ENCODE measurements at regions not wholly inside any gene's neighbourhood (a gene's known extent, or its start where the extent isn't known, plus 50 kb on each side); places are given as distances from the start of the nearest gene placed in this dataset.
"Not testable (repeated sequence)": the region's sequence is repeated elsewhere in the genome, so short reads cannot be mapped to it uniquely, and the experiment has no call there.

GRCh38 chr1:119253366-119253765 lies 112.9 kb upstream of the WARS2 start:
- DNase-seq (ENCODE audit: low read depth) = no peak

- no peak for DNase-seq (ENCODE audit: low read depth)
Observed at GRCh38 chr1:119254067-119254720, 113.7 kb upstream of the WARS2 start.

- not testable (repeated sequence) for DNase-seq (ENCODE audit: low read depth)
Observed at GRCh38 chr1:119256089-119256488, 112.5 kb upstream of the HAO2 start.

- DNase-seq (ENCODE audit: low read depth) = no peak
Observed at GRCh38 chr1:119260506-119260905, 108.1 kb upstream of the HAO2 start.

GRCh38 chr1:119266386-119266785 lies 102.2 kb upstream of the HAO2 start:
- DNase-seq (ENCODE audit: low read depth) = no peak

- DNase-seq (ENCODE audit: low read depth) = no peak
Observed at GRCh38 chr1:119266858-119267257, 101.7 kb upstream of the HAO2 start.

- DNase-seq (ENCODE audit: low read depth) = not testable (repeated sequence)
Observed at GRCh38 chr1:119267288-119267687, 101.3 kb upstream of the HAO2 start.

GRCh38 chr1:119268879-119269278 lies 99.7 kb upstream of the HAO2 start:
- no peak for DNase-seq (ENCODE audit: low read depth)

GRCh38 chr1:119275145-119276134 lies 93.1 kb upstream of the HAO2 start:
- DNase-seq (ENCODE audit: low read depth) = no peak

- no peak for DNase-seq (ENCODE audit: low read depth)
Observed at GRCh38 chr1:119276558-119276957, 92.0 kb upstream of the HAO2 start.

- peak; percentile 66 for DNase-seq (ENCODE audit: low read depth)
Observed at GRCh38 chr1:119279456-119280381, 88.9 kb upstream of the HAO2 start.

- DNase-seq (ENCODE audit: low read depth) = no peak
Observed at GRCh38 chr1:119285482-119285881, 83.1 kb upstream of the HAO2 start.

GRCh38 chr1:119286587-119287181 lies 81.9 kb upstream of the HAO2 start:
- no peak for DNase-seq (ENCODE audit: low read depth)

GRCh38 chr1:119288751-119289150 lies 79.8 kb upstream of the HAO2 start:
- DNase-seq (ENCODE audit: low read depth) = no peak

- DNase-seq (ENCODE audit: low read depth) = no peak
Observed at GRCh38 chr1:119290297-119290696, 78.3 kb upstream of the HAO2 start.

GRCh38 chr1:119291611-119292206 lies 76.9 kb upstream of the HAO2 start:
- no peak for DNase-seq (ENCODE audit: low read depth)

- DNase-seq (ENCODE audit: low read depth) = no peak
Observed at GRCh38 chr1:119293797-119294196, 74.8 kb upstream of the HAO2 start.

GRCh38 chr1:119294199-119294598 lies 74.4 kb upstream of the HAO2 start:
- DNase-seq (ENCODE audit: low read depth) = no peak

GRCh38 chr1:119294722-119295121 lies 73.9 kb upstream of the HAO2 start:
- no peak for DNase-seq (ENCODE audit: low read depth)

GRCh38 chr1:119298687-119299303 lies 69.8 kb upstream of the HAO2 start:
- no peak for DNase-seq (ENCODE audit: low read depth)

- no peak for DNase-seq (ENCODE audit: low read depth)
Observed at GRCh38 chr1:119302011-119302410, 66.6 kb upstream of the HAO2 start.
